ENCODE measurements at regions not wholly inside any gene's neighbourhood (a gene's known extent, or its start where the extent isn't known, plus 50 kb on each side); places are given as distances from the start of the nearest gene placed in this dataset.
A peak's percentile ranks its signal among the peaks of the same experiment; 100 is the strongest.

DNA sequence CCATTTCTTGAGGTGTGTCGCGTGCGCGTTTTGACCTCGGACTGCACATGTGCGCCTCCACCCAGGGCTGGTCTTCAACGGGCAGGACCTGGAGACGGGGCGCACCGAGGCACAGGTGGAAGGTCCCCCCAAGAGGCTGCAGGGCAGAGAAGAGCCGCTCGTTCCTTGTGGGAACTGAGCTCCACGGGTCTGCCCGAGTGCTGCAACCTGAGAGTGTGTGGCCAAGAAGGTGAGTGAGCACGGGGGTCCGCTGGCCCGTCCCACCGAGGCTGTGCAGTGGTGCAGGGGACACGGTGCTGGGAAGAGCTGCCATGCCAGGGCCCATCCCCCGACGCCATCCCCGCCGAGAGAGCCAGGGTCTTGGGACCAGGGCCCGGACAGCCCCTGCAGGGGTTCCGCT, 268.3 kb downstream of the GALR1 start:
- no peak for DNase-seq (ENCODE audit: low read depth)

DNA sequence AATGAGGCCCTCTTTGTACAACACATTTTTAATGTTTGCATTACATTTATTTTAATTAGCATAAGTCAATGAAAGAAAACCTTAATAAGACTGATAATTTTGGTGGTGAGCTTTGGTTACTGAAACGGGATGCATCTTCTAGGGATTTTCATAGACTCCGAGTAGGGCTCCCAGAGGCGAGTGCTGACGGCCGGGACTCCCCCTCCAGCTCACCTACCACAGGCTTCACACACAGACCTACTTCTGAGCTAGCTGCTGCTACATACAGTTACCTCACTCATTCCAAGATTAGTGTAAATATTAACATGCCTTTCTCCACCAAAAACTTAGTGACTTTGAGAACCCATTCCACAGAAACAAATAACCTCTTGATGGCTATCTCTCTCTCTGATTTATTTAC, 271.1 kb downstream of the GALR1 start:
- DNase-seq (ENCODE audit: low read depth), result no peak

DNA sequence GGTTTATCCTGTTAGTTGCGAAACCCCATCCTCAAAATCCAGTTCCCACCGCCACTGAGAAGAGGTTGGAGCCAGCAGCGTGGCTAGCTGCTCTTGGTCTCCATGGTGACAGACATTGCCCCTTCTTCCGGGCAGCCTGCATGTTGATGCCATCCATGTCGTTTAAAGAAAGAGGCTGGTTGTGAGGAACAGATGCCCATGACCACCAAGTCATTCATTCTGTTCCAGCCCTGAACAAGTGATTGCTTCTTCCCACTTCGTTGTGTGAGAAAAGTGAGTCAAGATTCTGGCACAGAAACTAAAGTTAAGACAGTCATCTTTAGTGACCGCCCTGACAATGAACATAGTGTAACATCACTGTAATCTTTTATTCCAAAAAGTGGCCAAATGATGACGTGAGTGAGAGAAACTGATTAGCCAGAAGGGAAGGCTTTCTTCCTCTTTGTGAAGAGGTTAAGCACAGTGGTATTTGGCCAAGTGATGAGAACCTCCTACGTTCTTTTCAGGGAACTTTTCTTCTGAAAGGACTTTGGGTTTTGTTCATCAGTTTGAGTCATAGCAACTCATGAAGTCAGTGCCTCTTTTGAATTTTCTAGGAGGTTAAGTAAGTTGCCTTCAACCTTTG, 272.5 kb downstream of the GALR1 start:
- no peak for DNase-seq (ENCODE audit: low read depth)

DNA sequence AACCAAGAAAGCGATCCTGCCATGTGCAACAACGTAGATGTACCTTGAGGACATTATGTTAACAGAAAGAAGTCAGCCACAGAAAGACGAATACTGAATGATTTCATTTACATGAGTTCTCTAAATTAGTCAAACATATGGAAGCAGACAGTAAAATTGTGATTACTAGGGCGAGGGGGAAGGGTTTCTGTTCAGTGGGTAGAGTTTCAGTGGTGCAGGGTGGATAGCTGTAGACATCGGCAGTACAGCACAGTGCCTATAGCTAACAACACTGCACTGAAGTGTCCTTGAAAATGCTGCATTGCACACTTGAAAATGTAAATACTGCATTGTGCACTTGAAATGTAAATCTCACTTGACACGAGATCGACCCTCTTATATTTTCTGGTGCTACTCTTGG, 275.3 kb downstream of the GALR1 start:
- no peak for DNase-seq (ENCODE audit: low read depth)

DNA sequence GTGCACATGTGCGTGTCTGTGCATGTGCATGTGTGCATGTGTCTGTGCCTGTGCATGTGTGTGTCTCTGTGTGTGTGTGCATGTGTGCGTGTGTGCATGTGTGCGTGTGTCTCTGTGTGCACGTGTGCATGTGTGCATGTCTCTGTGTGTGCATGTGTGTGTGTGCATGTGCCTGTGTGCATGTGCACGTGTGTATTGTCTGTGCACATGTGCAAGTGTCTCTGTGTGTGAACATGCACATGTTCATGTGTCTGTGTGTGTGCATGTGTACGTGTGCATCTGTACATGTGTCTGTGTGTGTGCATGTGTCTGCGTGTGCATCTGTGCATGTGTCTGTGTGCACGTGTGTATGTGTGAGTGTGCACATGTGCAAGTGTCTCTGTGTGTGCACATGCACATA, 277.3 kb downstream of the GALR1 start:
- DNase-seq (ENCODE audit: low read depth), result no peak

DNA sequence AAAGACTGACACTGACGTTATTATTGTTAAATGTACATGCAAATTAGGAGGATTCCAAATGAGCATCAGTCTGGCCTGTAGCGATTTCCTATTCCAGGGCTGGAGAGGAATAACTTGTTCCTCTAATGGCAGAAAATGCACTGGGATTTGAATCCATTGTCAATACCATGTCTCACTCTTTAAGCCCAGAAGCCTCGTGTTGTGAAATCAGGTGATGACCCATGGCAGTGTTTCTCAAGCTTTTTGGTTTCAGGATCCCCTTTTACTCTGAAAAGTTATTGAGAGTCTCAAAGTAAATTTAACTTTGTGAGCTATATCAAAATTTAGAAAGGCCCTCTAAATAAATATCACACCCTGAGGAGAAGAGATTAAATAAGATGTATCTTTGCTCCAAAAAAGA, 279.2 kb downstream of the GALR1 start:
- no peak for DNase-seq (ENCODE audit: low read depth)

DNA sequence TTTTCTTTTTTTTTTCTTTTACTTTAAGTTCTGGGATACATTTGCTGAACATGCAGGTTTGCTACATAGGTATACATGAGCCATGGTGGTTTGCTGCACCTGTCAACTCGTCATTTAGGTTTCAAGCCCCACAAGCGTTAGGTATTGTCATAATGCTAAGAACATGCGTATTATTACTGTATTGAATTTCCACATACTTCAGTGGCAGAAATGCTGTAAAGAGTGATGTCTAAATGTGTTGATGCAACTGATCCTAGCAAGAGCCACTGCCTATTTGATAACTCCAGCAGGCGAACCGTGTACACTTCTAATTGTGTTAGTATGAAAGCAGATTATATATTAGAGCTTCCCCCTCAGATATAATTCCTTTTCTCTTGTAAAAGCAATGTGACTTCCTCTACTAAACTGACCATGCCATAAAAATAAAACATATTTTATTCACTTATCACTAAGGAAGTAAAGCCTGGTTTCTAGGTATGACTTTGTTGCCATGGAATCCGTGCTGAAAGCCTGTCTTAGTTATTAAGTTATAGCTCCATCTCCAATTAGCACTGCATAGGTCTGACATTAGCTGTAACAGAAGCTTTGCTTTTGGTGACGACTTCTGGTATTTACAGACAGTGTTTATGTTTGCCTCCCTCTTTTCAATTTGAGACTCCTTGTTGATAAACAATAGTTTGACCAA, 280.0 kb downstream of the GALR1 start:
- no peak for DNase-seq (ENCODE audit: low read depth)

DNA sequence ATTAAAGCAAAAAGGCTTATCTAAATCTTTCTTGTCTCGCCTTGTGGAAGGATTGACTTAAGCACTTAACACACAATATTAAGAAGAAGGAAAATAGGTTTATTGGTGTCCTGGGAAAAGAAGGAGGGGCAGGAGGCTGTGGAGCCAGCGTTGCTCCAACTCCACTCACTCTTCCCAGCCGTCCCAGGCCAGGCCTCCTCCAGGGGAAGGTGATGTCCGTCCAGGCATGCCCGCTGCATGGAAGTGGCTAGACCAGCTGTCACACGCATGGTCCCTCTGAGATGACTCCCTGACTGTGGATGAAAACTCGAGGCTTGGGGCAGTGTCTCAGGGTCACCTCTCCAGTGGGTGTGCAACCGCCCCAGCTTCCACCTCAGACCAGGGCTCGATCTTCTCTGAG, 281.1 kb downstream of the GALR1 start:
- no peak for DNase-seq (ENCODE audit: low read depth)

DNA sequence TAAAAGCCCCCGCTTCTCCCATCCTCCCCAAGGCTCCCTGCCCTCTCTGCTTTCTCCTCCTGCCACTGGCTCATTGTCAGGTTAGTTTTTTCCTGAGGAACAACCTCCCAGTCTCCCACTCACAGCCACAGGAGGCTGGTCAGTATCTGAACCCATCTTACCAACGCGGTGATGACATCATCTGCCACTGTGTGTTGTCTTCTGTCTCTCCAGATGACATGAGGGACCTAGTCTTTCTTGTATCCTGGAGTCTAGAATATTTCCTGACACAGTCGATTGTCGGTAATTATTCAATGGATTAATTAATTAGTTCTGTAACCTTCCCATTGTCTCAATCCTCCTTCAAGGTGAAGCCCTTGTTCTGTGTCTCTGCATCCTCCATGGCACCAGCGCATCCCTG, 290.2 kb downstream of the GALR1 start:
- DNase-seq (ENCODE audit: low read depth), result no peak

DNA sequence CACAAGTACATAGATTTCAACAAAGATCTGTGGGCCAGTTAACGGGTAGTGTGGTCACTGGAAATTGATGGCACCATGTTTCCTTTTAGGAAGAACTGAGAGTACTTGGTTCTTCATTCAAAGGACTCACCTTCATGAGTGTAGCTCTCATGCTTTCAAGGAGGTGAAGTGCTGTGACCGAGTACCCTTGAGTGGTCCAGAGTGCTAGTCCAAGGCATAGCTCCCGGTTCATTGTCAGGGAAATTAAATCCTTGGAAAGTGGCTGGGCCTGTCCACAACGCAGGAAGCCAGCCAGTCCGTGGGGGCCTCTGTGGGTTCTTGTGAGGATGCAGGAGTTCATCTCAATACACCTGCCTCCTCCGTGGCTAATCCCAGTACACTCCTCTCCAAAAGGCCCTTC, 295.1 kb downstream of the GALR1 start:
- no peak for DNase-seq (ENCODE audit: low read depth)

DNA sequence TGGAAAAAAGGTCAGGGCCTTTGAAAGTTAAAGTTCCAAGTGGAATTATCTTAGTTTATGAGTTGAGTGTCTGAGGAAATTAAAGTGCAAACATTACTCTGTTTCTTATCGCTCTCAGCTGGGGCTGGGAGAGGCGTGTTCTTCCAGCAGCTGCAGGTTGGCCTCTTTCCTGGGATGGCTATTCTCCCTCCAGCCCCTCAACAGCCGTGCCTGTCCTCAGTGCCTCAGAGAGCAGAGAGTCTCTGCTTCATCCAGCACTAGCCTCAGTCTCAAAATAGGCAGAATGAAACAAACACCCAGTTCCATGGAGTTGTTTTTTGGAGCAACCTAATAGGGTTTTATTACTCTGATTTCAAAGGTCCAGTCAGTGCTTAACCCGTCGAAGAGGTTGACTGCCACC, 298.1 kb downstream of the GALR1 start:
- DNase-seq (ENCODE audit: low read depth), result no peak

DNA sequence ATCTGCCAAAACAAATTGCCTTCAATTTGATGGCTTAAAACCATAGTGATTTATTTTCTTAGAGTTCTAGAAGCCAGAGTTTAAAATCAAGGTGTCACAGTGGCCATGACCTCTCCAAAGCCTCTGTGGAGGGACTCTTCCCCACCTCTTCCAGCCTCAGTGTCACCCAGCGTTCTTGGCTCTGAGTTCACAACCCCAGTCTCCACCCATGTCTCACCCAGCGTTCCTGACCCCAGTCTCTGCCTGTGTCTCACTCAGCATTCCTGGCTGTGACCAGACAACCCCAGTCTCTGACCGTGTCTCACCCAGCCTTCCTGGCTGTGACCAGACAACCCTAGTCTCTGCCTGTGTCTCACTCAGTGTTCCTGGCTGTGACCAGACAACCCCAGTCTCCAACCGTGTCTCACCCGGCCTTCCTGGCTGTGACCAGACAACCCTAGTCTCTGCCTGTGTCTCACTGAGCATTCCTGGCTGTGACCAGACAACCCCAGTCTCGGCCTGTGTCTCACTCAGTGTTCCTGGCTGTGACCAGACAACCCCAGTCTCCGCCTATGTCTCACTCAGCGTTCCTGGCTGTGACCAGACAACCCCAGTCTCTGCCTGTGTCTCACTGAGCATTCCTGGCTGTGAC, 299.3 kb downstream of the GALR1 start:
- no peak for DNase-seq (ENCODE audit: low read depth)

DNA sequence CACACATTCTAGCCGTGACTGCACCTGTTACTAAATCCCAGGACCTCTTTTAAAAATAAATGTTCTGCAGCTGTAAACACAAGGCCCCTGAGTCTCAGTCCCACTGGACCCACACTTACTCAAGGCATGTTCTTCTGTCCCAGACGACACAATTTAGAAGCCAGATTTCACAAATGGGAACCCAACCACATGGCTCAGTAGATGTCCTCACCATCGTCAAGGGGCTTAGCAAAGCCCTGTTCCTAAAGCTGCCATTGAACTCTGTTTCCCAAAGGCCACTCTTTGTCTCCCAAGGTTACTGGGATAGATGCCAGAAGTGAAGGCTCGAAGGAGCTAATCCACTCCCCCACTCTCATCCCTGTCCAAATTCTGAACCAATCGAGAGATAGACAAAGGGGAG, 301.0 kb downstream of the GALR1 start:
- DNase-seq (ENCODE audit: low read depth), result no peak

DNA sequence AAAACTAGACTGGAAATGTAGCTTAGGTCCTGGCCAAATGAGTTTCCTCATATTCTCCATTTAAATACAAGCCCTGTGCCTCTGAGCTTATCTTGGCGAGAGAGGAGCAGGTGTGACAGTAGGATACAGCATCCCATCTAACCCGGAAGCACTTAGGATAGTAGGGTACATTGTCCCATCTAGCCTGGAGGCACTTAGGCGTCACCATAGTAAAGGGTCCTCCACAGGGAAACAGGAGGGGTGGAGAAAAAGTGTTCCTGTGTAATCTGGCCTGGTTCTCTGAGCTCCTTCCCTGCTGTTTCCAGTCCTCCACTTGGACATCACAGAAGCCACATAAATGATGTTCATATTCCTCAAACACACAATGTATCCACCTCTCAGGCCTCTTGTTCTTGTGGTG, 301.4 kb downstream of the GALR1 start:
- no peak for DNase-seq (ENCODE audit: low read depth)

DNA sequence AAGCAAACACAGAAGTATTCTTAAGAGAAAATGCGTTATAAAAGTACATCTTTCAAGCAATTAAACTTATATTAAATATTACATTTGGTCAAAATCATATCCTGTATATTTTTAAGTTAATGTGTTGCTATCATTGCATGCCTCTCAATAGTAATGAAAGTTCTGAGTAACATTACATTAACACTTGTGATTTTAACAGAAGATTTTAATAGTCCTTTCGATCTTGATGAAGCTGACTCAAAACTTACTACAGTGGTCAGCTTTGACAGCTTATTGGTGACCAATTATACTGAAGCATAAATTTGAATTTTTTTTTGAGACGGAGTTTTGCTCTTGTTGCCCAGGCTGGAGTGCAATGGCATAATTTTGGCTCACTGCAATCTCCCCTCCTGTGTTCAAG, 303.3 kb downstream of the GALR1 start:
- no peak for DNase-seq (ENCODE audit: low read depth)

DNA sequence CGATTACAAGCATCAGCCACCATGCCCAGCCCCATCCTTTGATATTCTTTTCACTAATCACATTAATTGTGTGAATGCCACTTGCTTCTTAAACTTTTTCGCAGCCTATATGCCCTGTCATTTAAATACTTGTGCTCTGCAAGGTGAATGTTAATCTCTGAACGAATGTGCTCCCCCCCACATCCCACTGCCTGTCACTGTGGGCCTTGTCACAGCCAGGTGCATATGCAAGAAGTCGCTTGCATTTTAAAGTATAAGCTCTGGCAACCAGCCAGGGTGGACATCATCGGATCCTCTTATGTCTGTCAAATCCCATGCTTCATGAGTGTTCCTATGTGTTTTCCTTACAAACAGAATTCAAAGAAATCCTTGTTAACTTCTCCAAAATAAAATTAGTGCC, 304.4 kb downstream of the GALR1 start:
- DNase-seq (ENCODE audit: low read depth), result no peak

DNA sequence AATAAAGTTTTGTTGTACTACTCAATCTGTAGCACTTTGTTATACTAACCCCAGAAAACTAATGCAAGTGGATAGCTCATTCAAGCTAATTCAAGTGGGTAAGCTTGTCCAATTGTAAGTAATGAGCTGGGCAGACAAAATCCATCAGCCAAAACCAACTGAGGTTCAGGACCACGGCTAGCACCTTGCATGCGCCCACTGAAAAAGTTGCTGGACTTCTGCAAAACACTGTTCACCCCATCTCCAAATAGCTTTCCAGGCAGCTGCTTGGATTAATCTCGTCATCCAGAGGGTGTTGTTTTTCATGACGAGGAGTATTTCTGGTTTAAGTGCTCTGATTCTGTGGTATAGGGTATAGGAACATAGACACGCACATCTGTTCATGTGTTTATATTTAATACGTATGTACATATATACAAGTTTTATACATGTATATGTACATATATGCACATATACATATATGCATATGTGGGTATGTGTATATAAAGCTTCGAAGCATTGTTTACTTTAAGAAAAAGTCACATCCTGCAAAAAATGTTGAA, 307.5 kb downstream of the GALR1 start:
- DNase-seq (ENCODE audit: low read depth), result no peak

DNA sequence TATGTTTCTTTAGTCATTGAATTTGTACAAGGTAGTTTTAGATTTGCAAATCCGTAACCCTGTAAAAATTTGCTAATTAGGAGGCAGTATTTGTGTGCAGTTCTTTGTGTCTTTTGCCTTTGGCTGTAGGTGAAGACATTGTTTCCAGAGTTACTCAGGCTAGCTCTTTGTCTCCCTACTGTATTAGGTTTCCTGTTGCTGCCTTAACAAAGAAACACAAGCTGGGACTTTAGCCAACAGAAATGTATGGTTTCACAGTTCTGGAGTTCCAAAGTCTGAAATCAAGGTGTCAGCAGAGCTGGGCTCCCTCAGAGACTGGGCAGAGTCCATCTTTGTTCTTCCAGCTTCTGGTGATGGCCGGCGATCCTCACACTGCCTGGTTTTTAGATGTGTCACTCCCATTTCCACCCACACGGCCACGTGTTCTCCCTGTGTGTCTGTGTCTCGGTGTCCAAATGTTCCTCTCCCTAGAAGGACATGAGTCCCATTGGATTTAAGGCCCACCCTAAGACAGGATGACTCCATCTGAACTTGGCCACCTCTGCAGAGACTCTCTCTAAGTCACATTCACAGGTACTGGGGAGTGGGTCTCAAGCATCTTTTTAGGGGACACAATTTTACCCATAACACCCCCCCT, 309.7 kb downstream of the GALR1 start:
- DNase-seq (ENCODE audit: low read depth), result no peak

DNA sequence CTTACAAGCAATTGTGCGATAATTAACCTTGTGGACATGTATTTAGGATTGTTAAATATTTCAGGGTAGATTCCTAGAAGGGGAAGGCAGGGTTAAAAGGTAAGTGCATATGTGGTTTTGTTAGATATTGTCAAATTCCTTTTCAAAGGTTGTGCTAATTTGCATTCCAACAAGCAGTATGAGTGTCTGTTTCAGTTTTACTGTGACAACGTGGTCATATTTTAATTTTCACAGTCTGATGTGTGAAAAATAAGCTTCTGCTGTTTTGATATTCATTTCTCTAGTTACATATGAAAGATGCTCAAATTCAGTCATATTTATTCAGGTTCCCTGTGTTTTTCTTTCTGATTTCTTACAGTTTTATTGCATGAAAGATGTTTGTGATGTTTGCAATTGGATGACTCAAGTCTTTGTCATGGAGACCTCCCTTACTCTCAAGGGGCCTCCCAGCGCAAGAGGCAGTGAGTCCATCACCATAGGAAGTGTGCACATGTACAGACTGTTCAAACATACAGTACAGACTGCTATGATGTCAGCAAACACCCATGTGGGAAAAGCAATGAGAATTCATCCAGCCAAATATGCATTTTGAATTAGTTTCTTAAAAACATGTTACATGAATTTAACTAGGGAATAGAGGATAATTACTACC, 310.8 kb downstream of the GALR1 start:
- DNase-seq (ENCODE audit: low read depth), result peak; percentile 27

DNA sequence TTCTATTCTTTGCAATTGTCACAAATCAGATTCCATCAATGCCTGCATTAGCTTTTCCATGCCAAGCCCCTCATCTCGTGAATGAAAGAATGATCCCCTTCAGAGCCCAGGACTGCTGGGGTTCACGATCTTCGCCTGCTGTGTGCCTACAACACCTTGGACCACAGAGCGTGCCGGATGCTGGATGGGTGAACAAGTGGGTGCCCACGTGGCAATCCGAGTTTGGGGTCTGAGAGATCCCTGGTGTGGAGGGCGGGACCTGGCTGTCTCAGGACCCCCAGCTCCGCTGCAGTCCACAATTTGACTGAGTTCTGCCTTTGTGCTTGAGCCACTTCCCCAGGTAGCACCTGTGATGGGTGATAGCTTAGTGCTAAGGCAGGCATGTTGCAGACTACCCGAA, 317.0 kb downstream of the GALR1 start:
- no peak for DNase-seq (ENCODE audit: low read depth)

DNA sequence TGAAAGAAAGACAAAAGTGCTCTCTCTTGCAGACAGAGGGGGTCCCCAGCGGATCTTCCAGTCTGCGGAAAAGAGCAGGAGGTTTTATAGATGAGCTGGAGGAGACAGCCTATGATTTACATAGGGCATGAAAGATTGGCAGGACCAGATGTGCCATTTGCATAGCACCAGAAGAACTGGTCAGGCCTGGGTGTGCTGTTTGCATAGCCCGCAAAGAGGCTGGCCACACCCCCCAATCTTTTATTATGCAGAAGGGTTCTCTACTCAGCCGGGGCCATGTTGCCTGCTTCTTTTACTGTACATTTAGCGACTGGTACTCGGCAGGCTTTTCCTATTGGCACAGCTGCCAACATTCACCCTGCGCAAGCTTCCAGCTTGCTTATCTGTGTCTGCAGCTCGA, 317.6 kb downstream of the GALR1 start:
- no peak for DNase-seq (ENCODE audit: low read depth)

DNA sequence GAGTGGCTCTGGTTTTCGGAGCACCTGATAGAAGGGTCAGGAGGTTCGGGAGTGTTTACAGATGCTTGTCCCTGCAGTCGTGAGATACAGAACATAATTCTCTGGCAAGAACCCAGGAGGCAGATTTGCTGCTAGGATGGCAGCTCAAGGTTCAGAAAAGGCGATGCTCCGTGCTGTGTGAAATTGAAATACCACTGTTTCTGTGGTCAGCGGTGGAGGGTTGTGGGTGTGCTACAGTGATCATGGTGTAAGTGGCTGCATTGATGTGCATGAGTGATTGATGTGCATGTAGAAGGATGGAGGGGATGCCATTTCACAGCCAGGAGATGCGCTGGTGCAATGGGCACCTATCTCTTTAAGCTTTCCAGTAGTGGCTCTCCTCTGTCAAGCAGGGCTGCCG, 322.1 kb downstream of the GALR1 start:
- DNase-seq (ENCODE audit: low read depth), result no peak

All from HT1080 (cell line).